ENCODE measurements at regions not wholly inside any gene's neighbourhood (a gene's known extent, or its start where the extent isn't known, plus 50 kb on each side); places are given as distances from the start of the nearest gene placed in this dataset.

DNA sequence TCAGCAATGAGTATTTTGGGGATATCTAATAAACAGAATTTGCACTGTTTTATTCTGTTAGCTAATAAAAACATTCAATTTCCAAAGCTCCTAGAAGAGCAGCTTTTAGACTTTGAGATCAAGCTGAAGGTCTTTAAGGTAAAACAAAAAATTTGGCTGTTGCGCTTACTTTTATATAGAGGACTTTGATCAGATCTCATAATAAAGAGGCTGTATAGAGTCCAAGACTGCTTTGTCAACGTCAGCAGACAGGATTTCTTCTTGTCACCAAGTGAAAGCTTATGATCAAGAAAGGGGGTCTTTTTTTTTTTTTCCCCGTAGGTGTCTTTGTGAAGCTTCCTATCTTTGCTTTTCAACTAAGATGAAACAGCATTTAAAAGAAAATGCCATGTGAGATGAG is 556.5 kb upstream of the SLC35B3 start:
- no peak for DNase-seq
- H3K27me3 ChIP-seq (replicated peaks; ENCODE audit: control insufficient read depth, insufficient read depth, low read length, poor library complexity, severe bottlenecking) = no peaks in the 10 kb centered on the region
- no peaks in the 10 kb centered on the region for H3K4me1 ChIP-seq (ENCODE audit: control insufficient read depth, insufficient read depth, low read length, poor library complexity, severe bottlenecking)
- no peaks in the 10 kb centered on the region for H3K9me3 ChIP-seq (ENCODE audit: control insufficient read depth, low read length)
- no peak overlapping the region for H3K4me3 ChIP-seq (ENCODE audit: insufficient read depth, low read depth, low read length, poor library complexity, severe bottlenecking)
- H3K36me3 ChIP-seq (ENCODE audit: control insufficient read depth, insufficient read depth, low read length) = no peaks in the 10 kb centered on the region
- H3K27ac ChIP-seq (ENCODE audit: insufficient read depth, low read length, poor library complexity, severe bottlenecking) = no peak overlapping the region

DNA sequence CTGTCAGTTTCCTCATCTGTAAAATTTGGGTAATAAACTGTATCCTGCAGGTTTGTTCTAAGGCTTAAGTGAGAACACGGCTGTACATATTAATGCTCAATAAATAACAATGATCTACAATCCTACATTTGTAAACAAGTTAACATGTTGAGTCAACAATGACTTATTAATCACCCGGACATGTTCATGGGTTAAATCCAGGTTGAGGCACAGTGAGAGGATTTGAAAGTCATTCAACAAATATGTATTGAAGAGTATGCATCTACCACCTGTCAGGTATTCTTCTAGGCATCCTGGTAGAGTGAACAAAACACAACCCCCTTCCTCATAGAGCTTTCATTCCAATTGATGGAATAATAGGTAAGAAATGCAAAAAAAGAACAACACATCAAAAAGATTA is 554.7 kb upstream of the SLC35B3 start:
- Histone ChIP-seq H3K27ac (ENCODE audit: insufficient read depth, low read length, poor library complexity, severe bottlenecking) (no peak overlapping the region), H3K9me3 (ENCODE audit: control insufficient read depth, low read length) (no peaks in the 10 kb centered on the region), H3K4me3 (ENCODE audit: insufficient read depth, low read depth, low read length, poor library complexity, severe bottlenecking) (no peak overlapping the region), H3K36me3 (ENCODE audit: control insufficient read depth, insufficient read depth, low read length) (no peaks in the 10 kb centered on the region), H3K4me1 (ENCODE audit: control insufficient read depth, insufficient read depth, low read length, poor library complexity, severe bottlenecking) (no peaks in the 10 kb centered on the region), H3K27me3 (replicated peaks; ENCODE audit: control insufficient read depth, insufficient read depth, low read length, poor library complexity, severe bottlenecking) (no peaks in the 10 kb centered on the region)
- DNase-seq = no peak

DNA sequence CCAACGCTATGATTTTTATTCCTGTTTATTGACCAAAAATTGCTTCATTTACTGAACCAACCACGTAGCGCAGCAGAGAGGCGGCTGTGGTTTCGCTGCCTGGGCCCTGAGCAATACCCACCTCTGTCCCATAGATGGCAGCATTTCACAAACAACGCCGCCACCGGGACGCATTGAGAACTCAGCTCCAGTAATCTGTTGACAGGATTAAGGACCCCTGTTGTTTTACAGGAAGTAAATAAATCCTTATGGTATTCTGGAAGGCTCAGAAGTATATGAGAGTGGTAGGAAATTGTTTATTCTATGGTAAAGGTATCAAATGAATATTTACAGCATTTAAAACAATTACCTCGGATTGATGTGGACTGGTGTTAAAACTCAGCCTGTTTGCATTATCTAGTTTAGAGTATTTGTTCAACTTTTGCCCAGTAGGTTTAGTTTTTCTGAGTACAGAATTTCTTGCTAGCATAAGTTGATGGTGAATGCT is 547.9 kb upstream of the SLC35B3 start:
- Histone ChIP-seq H3K27me3 (replicated peaks; ENCODE audit: control insufficient read depth, insufficient read depth, low read length, poor library complexity, severe bottlenecking) (no peaks in the 10 kb centered on the region), H3K36me3 (ENCODE audit: control insufficient read depth, insufficient read depth, low read length) (no peaks in the 10 kb centered on the region), H3K27ac (ENCODE audit: insufficient read depth, low read length, poor library complexity, severe bottlenecking) (no peak overlapping the region), H3K4me3 (ENCODE audit: insufficient read depth, low read depth, low read length, poor library complexity, severe bottlenecking) (no peak overlapping the region), H3K9me3 (ENCODE audit: control insufficient read depth, low read length) (no peaks in the 10 kb centered on the region), H3K4me1 (ENCODE audit: control insufficient read depth, insufficient read depth, low read length, poor library complexity, severe bottlenecking) (no peaks in the 10 kb centered on the region)
- DNase-seq = peak in 2 of 3 donors; percentile 0 to 6

DNA sequence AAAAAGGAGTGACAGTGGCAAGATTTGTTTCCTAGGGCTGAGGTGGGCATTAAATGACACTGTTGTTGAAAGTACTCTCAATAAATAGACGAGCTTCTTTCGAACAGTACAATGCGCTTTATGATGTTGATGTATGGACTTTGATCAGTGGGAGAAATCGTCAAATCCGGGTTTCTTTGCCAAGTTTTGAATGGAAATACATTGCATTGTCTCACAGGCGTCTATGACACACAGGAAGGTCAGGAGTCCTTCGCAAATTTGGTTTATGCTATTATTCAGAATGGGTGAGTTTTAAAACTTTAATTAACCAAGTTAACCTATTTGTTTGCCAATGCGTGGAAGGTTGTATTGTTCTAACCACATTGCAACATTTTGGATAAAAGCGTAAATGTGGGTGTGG is 547.3 kb upstream of the SLC35B3 start:
- DNase-seq = no peak
- Histone ChIP-seq H3K4me3 (ENCODE audit: insufficient read depth, low read depth, low read length, poor library complexity, severe bottlenecking) (no peak overlapping the region), H3K4me1 (ENCODE audit: control insufficient read depth, insufficient read depth, low read length, poor library complexity, severe bottlenecking) (no peaks in the 10 kb centered on the region), H3K27ac (ENCODE audit: insufficient read depth, low read length, poor library complexity, severe bottlenecking) (no peak overlapping the region), H3K9me3 (ENCODE audit: control insufficient read depth, low read length) (no peaks in the 10 kb centered on the region), H3K36me3 (ENCODE audit: control insufficient read depth, insufficient read depth, low read length) (no peaks in the 10 kb centered on the region), H3K27me3 (replicated peaks; ENCODE audit: control insufficient read depth, insufficient read depth, low read length, poor library complexity, severe bottlenecking) (no peaks in the 10 kb centered on the region)

DNA sequence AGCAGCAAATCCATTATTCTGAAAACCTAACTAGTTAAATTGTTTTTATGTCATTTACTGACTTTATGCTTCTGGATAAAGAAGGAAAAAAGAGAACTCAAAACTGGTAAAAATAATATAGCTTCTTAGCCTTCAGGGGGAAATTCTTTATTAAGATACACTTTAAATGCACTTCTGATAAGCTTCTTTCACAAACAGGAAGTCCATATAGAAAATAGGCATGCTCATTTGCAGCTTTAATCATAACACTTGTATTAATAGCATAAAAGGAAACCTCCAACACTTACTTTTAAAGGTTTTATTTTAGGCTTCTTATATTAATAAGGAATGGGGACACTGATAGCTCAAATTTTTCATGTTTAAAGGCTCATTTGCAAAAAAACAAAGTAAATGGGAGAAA is 538.0 kb upstream of the SLC35B3 start:
- Histone ChIP-seq H3K9me3 (ENCODE audit: control insufficient read depth, low read length) (no peaks in the 10 kb centered on the region), H3K4me3 (ENCODE audit: insufficient read depth, low read depth, low read length, poor library complexity, severe bottlenecking) (no peak overlapping the region), H3K27me3 (replicated peaks; ENCODE audit: control insufficient read depth, insufficient read depth, low read length, poor library complexity, severe bottlenecking) (no peaks in the 10 kb centered on the region), H3K36me3 (ENCODE audit: control insufficient read depth, insufficient read depth, low read length) (no peaks in the 10 kb centered on the region), H3K27ac (ENCODE audit: insufficient read depth, low read length, poor library complexity, severe bottlenecking) (no peak overlapping the region), H3K4me1 (ENCODE audit: control insufficient read depth, insufficient read depth, low read length, poor library complexity, severe bottlenecking) (no peaks in the 10 kb centered on the region)
- no peak for DNase-seq

DNA sequence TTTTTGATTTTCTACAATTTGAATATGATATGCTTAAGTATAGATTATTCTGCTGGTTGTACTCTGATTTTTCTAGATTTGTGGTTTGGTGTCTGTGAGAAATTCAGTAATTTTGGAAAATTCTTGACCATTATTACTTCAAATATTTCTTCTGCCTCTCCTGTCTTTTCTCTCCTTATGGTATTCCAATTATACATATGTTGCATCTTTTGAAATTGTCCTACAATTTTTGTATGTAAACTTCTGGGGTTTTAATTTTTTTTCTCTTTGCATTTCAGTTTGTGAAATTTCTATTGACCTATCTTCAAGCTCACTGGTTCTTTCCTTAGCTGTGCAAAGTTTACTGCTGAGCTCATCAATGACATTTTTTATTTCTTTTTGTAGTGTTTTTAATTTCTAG is 534.4 kb upstream of the SLC35B3 start:
- Histone ChIP-seq H3K9me3 (ENCODE audit: control insufficient read depth, low read length) (no peaks in the 10 kb centered on the region), H3K4me1 (ENCODE audit: control insufficient read depth, insufficient read depth, low read length, poor library complexity, severe bottlenecking) (no peaks in the 10 kb centered on the region), H3K27me3 (replicated peaks; ENCODE audit: control insufficient read depth, insufficient read depth, low read length, poor library complexity, severe bottlenecking) (no peaks in the 10 kb centered on the region), H3K36me3 (ENCODE audit: control insufficient read depth, insufficient read depth, low read length) (no peaks in the 10 kb centered on the region), H3K4me3 (ENCODE audit: insufficient read depth, low read depth, low read length, poor library complexity, severe bottlenecking) (no peak overlapping the region), H3K27ac (ENCODE audit: insufficient read depth, low read length, poor library complexity, severe bottlenecking) (no peak overlapping the region)
- no peak for DNase-seq

DNA sequence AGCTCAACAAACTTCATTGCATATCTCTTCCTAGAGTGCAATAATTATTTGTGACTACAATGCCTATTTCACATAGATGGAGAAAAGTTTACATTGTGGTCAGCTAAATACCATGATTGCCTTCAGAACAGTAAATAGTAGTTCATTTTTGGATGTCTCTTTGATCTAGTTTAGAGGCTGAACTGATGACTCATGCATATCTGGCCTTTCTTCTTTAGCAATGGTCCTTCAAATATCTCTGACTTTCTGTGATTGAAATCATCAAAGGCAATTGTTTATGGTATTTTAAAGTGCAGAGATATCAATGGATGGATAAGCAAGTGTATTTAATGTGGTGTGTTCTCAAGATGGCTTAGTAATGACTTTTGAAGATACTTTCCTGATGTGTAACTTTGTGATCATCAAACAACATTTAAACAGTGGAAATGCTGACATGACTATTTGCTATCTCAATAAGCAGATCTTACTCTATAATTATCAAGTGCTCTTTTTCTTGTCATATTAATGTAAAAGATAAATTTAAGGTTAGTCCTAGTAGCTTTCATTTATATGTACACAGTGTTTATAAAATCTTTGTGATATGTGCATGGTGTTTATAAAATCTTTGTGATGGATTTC is 523.7 kb upstream of the SLC35B3 start:
- DNase-seq = no peak
- Histone ChIP-seq H3K9me3 (ENCODE audit: control insufficient read depth, low read length) (no peaks in the 10 kb centered on the region), H3K27me3 (replicated peaks; ENCODE audit: control insufficient read depth, insufficient read depth, low read length, poor library complexity, severe bottlenecking) (no peaks in the 10 kb centered on the region), H3K4me1 (ENCODE audit: control insufficient read depth, insufficient read depth, low read length, poor library complexity, severe bottlenecking) (no peaks in the 10 kb centered on the region), H3K36me3 (ENCODE audit: control insufficient read depth, insufficient read depth, low read length) (no peaks in the 10 kb centered on the region), H3K27ac (ENCODE audit: insufficient read depth, low read length, poor library complexity, severe bottlenecking) (no peak overlapping the region), H3K4me3 (ENCODE audit: insufficient read depth, low read depth, low read length, poor library complexity, severe bottlenecking) (no peak overlapping the region)

DNA sequence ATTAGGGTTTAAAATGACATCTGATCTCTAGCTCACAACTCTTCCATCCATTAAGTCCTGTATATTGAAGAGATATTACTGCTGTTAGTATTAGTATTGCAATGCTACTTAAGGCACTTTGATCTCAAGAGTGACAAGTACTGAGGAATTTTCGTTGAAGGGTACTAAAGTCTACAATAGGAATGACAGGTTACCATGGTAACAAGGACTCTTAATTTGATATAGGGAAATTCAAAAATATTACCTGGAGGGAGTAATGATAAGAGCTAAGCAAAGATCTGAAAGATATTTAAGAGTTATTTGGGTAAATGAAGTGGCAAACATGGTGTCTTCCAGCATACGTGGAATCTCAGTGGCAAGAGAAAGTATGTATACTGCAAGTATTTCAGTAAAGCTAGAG is 518.0 kb upstream of the SLC35B3 start:
- no peaks in the 10 kb centered on the region for H3K4me1 ChIP-seq (ENCODE audit: control insufficient read depth, insufficient read depth, low read length, poor library complexity, severe bottlenecking)

DNA sequence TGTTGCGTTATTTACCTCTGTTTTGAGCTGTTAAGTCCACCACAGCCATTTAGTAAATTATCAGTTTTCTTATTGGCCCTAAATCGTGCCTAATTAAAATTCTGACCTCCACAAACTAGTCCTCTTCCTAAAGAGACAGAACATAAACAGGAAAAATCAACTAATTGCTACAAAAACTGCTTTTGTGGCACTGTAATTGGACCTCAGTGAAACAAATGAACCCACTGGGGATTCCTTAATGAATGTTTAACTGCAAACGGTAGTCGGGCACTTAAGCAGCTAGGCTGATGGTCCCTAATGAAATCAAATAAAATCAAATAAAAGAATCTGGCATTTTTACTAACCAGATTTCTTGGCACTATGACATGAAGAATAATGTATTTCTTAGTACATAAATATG is 513.4 kb upstream of the SLC35B3 start:
- DNase-seq = no peak
- H3K9me3 ChIP-seq (ENCODE audit: control insufficient read depth, low read length) = no peaks in the 10 kb centered on the region
- no peaks in the 10 kb centered on the region for H3K36me3 ChIP-seq (ENCODE audit: control insufficient read depth, insufficient read depth, low read length)
- H3K27me3 ChIP-seq (replicated peaks; ENCODE audit: control insufficient read depth, insufficient read depth, low read length, poor library complexity, severe bottlenecking) = no peaks in the 10 kb centered on the region
- H3K4me3 ChIP-seq (ENCODE audit: insufficient read depth, low read depth, low read length, poor library complexity, severe bottlenecking) = no peak overlapping the region
- no peak overlapping the region for H3K27ac ChIP-seq (ENCODE audit: insufficient read depth, low read length, poor library complexity, severe bottlenecking)
- no peaks in the 10 kb centered on the region for H3K4me1 ChIP-seq (ENCODE audit: control insufficient read depth, insufficient read depth, low read length, poor library complexity, severe bottlenecking)

More for the DNA sequence above, 518.0 kb upstream of the SLC35B3 start:
- Histone ChIP-seq H3K36me3 (ENCODE audit: control insufficient read depth, insufficient read depth, low read length) (no peaks in the 10 kb centered on the region), H3K27me3 (replicated peaks; ENCODE audit: control insufficient read depth, insufficient read depth, low read length, poor library complexity, severe bottlenecking) (no peaks in the 10 kb centered on the region), H3K9me3 (ENCODE audit: control insufficient read depth, low read length) (no peaks in the 10 kb centered on the region), H3K4me3 (ENCODE audit: insufficient read depth, low read depth, low read length, poor library complexity, severe bottlenecking) (no peak overlapping the region), H3K27ac (ENCODE audit: insufficient read depth, low read length, poor library complexity, severe bottlenecking) (no peak overlapping the region)
- DNase-seq = no peak

DNA sequence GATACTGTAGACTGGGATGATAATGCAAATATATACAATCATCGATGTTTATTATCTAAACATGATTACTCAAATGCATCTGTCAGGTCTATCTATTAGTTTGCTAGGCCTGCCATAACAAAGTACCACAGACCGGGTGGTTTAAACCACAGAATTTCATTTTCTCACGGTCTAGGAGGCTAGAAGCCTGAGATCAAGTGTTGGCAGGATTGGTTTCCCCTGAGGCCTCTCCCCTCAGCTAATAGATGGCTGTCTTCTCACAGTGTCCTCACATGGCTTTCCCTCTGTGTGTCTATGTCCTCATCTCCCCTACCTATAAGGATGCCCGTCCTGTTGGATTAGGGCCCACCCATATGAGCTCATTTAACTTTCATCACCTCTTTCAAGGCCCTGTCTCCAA is 512.6 kb upstream of the SLC35B3 start:
- Histone ChIP-seq H3K9me3 (ENCODE audit: control insufficient read depth, low read length) (no peaks in the 10 kb centered on the region), H3K4me1 (ENCODE audit: control insufficient read depth, insufficient read depth, low read length, poor library complexity, severe bottlenecking) (no peaks in the 10 kb centered on the region), H3K27ac (ENCODE audit: insufficient read depth, low read length, poor library complexity, severe bottlenecking) (no peak overlapping the region), H3K27me3 (replicated peaks; ENCODE audit: control insufficient read depth, insufficient read depth, low read length, poor library complexity, severe bottlenecking) (no peaks in the 10 kb centered on the region), H3K4me3 (ENCODE audit: insufficient read depth, low read depth, low read length, poor library complexity, severe bottlenecking) (no peak overlapping the region), H3K36me3 (ENCODE audit: control insufficient read depth, insufficient read depth, low read length) (no peaks in the 10 kb centered on the region)
- DNase-seq = no peak
